Islet of Langerhans (tissue), 1 donor: ENCODE measurements at regions not wholly inside any gene's neighbourhood (a gene's known extent, or its start where the extent isn't known, plus 50 kb on each side); places are given as distances from the start of the nearest gene placed in this dataset.

Source experiments
- FAIRE-seq: peaks from one replicate; lab custom pipeline; 2011; peaks lifted over from hg19 to GRCh38; lab: Jason Lieb, UNC

GRCh38 chr5:88396000-88396535 is 127.4 kb upstream of the TMEM161B start:
- FAIRE-seq: no peak

DNA sequence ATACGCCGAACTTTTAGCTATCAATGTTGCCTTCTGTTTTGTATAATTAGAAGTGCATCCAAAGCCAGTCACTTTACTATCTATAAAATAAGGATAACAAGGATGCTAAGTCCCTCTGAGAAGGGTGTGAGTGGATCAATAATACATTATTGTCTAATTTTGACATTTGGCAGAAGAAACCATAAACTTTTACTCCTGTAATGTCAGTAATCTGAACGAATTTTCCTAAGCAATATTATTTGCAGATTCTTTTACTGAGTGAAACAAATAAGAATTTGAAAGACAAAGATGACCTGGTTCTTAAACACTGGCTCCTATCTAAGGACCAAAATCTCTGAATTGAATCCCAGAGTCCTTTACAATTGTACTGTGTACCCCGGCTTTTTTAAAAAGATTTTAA is 126.6 kb upstream of the TMEM161B start:
- FAIRE-seq: no peak

DNA sequence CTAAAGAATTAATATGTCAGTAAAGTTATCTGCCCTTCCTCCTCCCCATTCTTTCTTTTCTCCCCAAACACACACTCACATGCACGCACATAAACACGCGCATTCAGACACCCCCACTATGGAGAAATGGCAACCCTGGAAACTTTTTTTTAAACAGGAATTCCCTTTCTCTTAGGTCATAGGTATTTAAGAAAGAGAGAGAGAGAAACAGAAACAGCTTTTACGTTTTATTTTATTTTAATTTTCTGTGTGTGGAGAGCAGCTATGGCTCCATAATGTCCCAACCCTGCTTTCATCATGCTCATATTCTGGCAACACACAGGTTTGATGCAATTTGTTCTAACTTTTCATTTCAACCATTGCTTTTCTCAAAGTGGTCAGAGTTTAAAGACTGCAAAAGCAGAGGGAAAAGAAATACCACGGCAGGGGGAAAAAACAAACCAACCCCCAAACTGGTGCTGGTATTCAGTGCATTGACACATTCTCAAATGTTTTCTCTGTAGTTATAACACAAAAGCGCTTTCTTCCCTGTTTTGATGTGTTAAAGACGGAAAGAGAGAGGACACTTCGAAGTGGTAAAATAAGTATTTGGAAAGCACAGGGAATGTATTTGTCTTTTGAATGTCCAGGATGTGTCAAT is 126.0 kb upstream of the TMEM161B start:
- no peak for FAIRE-seq

- FAIRE-seq: no peak
These were observed 125.3 kb upstream of the TMEM161B start for GRCh38 chr5:88393716-88394535.

- no peak for FAIRE-seq
These were observed 124.4 kb upstream of the TMEM161B start for GRCh38 chr5:88393042-88393441.

- no peak for FAIRE-seq
These were observed 123.3 kb upstream of the TMEM161B start for GRCh38 chr5:88391991-88392390.

DNA sequence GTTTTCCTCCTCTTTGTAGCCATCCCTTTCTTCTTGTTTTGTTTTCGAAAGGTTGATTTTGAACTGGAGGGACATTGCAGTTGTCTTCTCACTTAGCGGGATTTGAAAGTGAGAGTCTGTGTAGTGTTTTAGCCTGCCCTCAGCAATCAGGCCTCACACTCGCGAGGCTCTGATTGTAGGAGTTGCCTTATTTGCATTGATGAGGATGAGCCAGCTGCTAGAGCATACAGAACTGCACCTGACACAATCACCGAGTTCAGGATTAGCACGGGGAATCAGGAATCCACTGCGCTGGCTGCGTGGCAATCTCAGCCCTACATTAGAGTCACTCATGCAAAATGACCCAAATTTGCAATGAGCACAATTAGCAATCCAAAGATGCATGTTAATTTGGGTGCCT is 122.5 kb upstream of the TMEM161B start:
- no peak for FAIRE-seq

DNA sequence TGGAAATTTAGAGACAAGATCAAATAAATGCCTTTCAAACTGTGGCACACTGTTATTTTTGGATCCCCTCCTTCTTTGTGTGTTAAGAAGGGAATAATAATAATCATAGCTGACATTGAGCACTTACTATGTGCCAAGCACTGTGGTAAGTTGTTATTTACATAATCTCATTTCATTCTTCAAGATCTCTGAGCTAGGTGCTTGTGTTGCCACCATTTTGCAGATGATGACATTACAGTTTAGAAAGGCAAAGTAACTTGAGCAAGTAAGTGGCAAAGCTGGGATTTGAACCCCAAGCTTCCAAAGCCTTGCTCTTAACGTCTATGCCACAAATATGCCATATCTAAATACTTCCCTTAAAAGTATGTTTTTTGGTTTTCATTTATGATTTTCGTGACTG is 121.8 kb upstream of the TMEM161B start:
- no peak for FAIRE-seq

DNA sequence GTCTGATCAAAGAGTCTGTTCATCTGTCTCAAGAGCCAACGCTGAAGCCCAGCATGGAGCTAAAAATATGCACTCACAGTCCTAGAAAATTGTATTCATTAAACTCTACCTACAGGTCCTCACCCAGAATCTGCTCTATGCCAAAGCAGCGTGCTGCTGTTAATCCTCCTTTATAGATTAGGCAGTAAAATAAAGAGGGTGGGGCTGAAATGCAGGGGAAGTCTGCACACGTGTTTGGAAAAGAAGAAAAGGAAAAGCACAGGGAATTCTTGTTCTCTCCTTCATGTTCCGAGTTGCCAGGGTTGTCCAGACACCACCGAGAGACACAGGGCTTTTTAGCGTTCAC is 121.4 kb upstream of the TMEM161B start:
- no peak for FAIRE-seq

GRCh38 chr5:88389338-88390095 is 120.9 kb upstream of the TMEM161B start:
- no peak for FAIRE-seq

GRCh38 chr5:88388476-88389337 is 120.1 kb upstream of the TMEM161B start:
- FAIRE-seq: no peak

DNA sequence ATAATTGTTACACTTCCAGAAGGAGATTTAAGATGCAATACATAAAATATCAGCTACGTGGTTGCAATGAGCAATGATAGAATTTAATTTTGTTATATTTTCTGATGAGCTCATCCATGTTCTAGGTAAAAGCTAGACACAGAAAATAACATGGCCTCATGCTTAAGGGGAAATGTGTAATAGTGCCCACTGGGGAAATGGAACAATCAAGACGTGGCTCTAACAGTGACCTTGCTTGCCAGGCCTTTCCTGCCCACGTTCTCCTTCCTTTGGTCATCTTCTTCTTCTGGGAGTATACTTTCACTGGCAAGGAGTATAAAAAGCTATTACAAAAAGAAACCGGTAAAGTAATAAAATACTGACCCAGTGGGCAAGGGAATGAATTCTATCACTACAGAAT is 116.2 kb upstream of the TMEM161B start:
- FAIRE-seq: no peak

- FAIRE-seq: no peak
These were observed 111.7 kb upstream of the TMEM161B start for GRCh38 chr5:88380332-88380731.

DNA sequence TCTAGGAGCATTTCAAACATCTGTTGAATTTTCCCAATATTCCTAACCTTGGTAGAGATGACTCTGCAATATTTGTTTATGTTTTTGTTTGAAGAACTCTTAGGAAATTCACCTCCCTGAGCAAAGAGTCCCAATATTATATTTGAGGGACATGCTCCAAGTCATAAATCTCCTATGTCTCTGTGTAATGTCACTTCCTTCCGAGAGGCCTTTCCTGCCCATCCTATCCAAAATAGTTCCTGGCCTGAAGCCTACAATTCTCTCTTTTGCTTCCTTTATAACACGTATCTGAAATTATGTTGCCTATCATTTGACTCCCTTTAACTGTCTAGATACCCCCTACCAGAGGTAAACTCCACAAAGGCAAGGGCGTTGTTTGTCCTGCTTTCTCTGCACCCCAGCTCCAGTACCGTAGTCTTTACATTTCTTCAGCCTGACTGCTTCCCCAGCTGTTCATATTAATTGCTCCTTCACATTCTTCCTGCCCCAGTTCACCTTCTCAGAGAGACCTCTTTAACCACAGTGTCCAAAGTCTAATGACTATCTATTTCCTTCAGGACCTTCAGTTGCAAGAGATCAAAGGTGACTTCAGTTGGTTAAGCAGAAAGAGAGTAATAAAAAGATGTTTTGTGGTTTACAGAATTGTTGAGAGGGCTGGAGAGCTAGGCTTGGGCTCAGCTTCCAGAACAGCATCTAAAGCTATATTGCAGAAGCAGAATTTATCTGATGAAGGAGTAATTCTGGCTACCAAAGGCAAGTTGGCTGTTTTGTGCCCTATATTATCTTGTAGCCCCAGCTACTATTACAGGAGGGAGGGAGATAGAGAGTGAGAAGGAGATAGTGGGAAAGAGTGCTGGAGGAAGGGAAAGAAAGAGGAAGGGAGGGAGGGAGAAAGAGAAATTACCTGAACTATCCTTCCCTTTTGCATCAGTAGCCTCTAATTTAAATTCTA is 109.3 kb upstream of the TMEM161B start:
- FAIRE-seq: no peak

- FAIRE-seq: no peak
These were observed 108.6 kb upstream of the TMEM161B start for GRCh38 chr5:88377240-88377639.

DNA sequence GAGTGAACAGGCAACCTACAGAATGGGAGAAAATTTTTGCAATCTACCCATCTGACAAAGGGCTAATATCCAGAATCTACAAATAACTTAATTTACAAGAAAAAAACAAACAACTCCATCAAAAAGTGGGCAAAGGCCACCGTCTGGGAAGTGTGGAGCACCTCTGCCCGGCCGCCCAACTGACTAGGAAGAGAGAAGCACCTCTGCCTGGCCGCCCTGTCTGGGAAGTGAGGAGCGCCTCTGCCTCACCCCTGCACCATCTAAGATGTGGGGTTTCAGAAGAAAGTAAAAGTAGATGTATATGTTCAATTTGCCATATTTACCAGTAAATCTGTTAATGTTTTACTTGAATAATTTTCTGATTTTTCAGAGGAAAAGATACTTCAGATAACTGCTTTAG is 108.1 kb upstream of the TMEM161B start:
- FAIRE-seq: no peak

DNA sequence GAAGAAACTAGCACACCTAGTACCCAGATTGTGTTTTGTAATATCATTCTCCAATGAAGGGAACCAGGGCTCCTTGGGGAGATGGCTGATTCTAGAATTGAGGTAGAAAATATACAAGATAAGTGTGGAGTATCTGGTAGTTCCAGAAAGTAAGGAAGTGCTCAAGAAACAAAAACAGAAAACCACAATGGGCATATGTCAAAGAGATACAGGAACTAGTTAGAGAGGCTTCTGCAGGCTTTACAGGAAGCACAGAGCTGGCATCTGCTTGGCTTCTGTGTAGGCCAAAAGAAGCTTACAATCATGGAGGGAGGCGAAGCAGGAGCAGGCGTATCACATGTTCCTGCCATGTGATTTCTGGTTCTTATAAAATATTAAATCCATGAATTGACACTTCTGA is 105.7 kb upstream of the TMEM161B start:
- no peak for FAIRE-seq

DNA sequence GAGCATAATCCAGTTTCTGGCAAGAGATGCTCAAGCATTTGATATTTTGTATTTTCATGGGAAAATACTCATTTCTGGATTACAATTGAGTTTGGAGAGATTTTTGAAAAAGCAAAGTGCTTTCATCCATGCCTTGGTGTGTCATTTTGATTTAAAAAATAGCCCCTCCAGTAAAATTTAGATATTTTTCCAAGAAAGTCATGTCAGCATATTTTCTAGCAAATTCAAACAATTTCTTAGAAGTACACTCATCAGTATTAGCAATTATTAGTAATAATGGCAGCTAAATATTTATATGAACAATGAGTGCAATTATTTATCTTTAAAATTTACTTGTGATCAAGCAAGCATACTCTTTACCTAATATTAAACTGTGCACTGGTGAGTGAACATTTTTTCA is 102.2 kb upstream of the TMEM161B start:
- FAIRE-seq: no peak

GRCh38 chr5:88368201-88368600 is 99.6 kb upstream of the TMEM161B start:
- no peak for FAIRE-seq

DNA sequence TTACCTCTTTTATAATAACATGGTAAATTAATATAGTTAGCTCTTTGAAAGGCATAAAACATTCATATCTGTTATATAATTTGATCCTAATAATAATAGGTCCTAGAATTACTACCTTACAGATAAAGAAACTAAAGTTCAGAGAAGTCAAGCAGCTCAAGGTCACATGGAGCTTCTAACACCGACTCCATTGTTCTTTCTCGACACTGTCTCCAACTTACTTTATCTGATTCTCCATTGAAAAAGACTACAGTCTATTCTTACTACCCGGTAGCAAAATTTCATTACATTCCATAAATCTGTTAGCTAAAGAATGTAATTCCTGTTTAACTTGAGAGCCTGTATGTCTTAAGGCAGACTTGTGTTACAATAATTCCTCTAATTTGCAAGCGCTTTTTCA is 96.3 kb upstream of the TMEM161B start:
- no peak for FAIRE-seq

- no peak for FAIRE-seq
These were observed 86.9 kb upstream of the TMEM161B start for GRCh38 chr5:88355490-88356050.
